ENCODE measurements at regions not wholly inside any gene's neighbourhood (a gene's known extent, or its start where the extent isn't known, plus 50 kb on each side); places are given as distances from the start of the nearest gene placed in this dataset.
"Not testable (repeated sequence)": the region's sequence is repeated elsewhere in the genome, so short reads cannot be mapped to it uniquely, and the experiment has no call there.

DNA sequence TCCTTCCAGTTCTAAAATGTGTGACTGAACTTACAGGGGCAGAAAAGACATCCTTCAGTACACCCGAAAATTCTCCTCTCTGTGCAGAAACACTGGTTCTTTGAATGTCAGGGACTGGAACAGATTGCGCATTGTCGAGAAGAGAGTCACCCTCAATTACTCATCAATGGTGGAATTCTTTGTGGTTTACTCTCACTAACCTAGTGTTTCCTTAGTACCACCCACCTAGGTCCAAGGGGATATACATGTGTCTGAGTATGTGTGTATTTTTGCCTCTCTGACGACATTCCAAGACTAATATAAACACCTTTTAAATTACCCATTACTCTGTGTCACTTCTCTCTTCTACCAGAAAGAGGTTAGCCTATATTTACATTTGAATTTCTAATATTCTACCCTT lies 660.8 kb downstream of the TLE1 start:
- Histone ChIP-seq H3K4me3 (ENCODE audit: low read length in 2 of 2) (no peak overlapping the region), H2AK5ac (ENCODE audit: low read depth, low read length) (no peak overlapping the region), H3K18ac (ENCODE audit: low read length) (no peak overlapping the region), H3K4ac (ENCODE audit: low read length) (no peak overlapping the region), H3K27ac (replicated peaks; ENCODE audit: low read length) (no peak overlapping the region), H2BK120ac (ENCODE audit: low read depth, low read length) (no peak overlapping the region), H2AFZ (ENCODE audit: low read length) (no peak overlapping the region), H3K23ac (ENCODE audit: low read depth, low read length, poor library complexity) (no peak overlapping the region), H2BK15ac (ENCODE audit: low read length) (no peak overlapping the region), H3K9me3 (replicated peaks in 1 of 2; ENCODE audit: control insufficient read depth in 2 of 2, insufficient read depth in 1 of 2, low read depth in 1 of 2, low read length in 2 of 2) (no peaks in the 10 kb centered on the region), H3K14ac (ENCODE audit: low read length) (no peak overlapping the region), H3K4me2 (ENCODE audit: insufficient read depth, low read length, poor library complexity, severe bottlenecking) (no peak overlapping the region), H3K27me3 (ENCODE audit: control insufficient read depth in 3 of 3, insufficient read depth in 3 of 3, low read depth in 1 of 3, low read length in 3 of 3) (no peaks in the 10 kb centered on the region), H3K9ac (ENCODE audit: low read depth, low read length, poor library complexity) (no peak overlapping the region), H2BK5ac (ENCODE audit: low read length) (no peak overlapping the region), H2BK12ac (ENCODE audit: low read length) (no peak overlapping the region), H3K36me3 (replicated peaks in 1 of 2; ENCODE audit: control insufficient read depth in 2 of 2, insufficient read depth in 2 of 2, low read length in 2 of 2) (no peaks in the 10 kb centered on the region), H3K79me1 (ENCODE audit: low read depth, low read length) (no peaks in the 10 kb centered on the region), H3K4me1 (ENCODE audit: control insufficient read depth in 2 of 2, insufficient read depth in 1 of 2, low read depth in 1 of 2, low read length in 2 of 2) (no peaks in the 10 kb centered on the region), H4K91ac (ENCODE audit: low read depth, low read length, poor library complexity) (no peak overlapping the region), H4K8ac (ENCODE audit: low read depth, low read length) (no peak overlapping the region)
- WGBS, 2 donors (ENCODE audit: extremely low coverage in 2 of 2, insufficient read length in 2 of 2, insufficient replicate concordance in 1 of 2), result no CpG with 5 or more reads among the region's 4 CpGs
- no peak for DNase-seq (ENCODE audit: low spot score)

GRCh38 chr9:81022177-81022576 lies 667.2 kb downstream of the TLE1 start:
- WGBS, 2 donors (ENCODE audit: extremely low coverage in 2 of 2, insufficient read length in 2 of 2, insufficient replicate concordance in 1 of 2), result no CpG with 5 or more reads among the region's 3 CpGs
- Histone ChIP-seq H2BK15ac (ENCODE audit: low read length) (no peak overlapping the region), H2BK120ac (ENCODE audit: low read depth, low read length) (no peak overlapping the region), H3K4me1 (ENCODE audit: control insufficient read depth in 2 of 2, insufficient read depth in 1 of 2, low read depth in 1 of 2, low read length in 2 of 2) (peaks cover 0 to 2% of the 10 kb centered on the region in 2 donors), H2AFZ (ENCODE audit: low read length) (no peak overlapping the region), H3K4me2 (ENCODE audit: insufficient read depth, low read length, poor library complexity, severe bottlenecking) (no peak overlapping the region), H3K9ac (ENCODE audit: low read depth, low read length, poor library complexity) (no peak overlapping the region), H3K18ac (ENCODE audit: low read length) (no peak overlapping the region), H3K79me1 (ENCODE audit: low read depth, low read length) (no peaks in the 10 kb centered on the region), H3K23ac (ENCODE audit: low read depth, low read length, poor library complexity) (no peak overlapping the region), H3K27me3 (ENCODE audit: control insufficient read depth in 3 of 3, insufficient read depth in 3 of 3, low read depth in 1 of 3, low read length in 3 of 3) (no peaks in the 10 kb centered on the region), H4K8ac (ENCODE audit: low read depth, low read length) (no peak overlapping the region), H3K9me3 (replicated peaks in 1 of 2; ENCODE audit: control insufficient read depth in 2 of 2, insufficient read depth in 1 of 2, low read depth in 1 of 2, low read length in 2 of 2) (no peaks in the 10 kb centered on the region), H3K27ac (replicated peaks; ENCODE audit: low read length) (no peak overlapping the region), H3K36me3 (replicated peaks in 1 of 2; ENCODE audit: control insufficient read depth in 2 of 2, insufficient read depth in 2 of 2, low read length in 2 of 2) (no peaks in the 10 kb centered on the region), H3K4ac (ENCODE audit: low read length) (no peak overlapping the region), H2BK5ac (ENCODE audit: low read length) (no peak overlapping the region), H3K14ac (ENCODE audit: low read length) (no peak overlapping the region), H2AK5ac (ENCODE audit: low read depth, low read length) (no peak overlapping the region), H4K91ac (ENCODE audit: low read depth, low read length, poor library complexity) (no peak overlapping the region), H3K4me3 (ENCODE audit: low read length in 2 of 2) (no peak overlapping the region), H2BK12ac (ENCODE audit: low read length) (no peak overlapping the region)
- no peak for DNase-seq (ENCODE audit: low spot score)

DNA sequence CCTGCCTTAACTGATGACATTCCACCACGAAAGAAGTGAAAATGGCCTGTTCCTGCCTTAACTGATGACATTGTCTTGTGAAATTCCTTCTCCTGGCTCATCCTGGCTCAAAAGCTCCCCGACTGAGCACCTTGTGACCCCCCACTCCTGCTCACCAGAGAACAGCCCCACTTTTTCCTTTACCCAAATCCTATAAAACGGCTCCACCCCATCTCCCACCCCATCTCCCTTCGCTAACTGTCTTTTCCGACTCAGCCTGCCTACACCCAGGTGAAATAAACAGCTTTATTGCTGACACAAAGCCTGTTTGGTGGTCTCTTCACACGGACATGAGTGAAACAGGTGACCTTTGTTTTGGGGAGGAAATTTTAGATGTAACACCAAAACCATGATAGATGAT lies 674.4 kb downstream of the TLE1 start:
- not testable (repeated sequence) for H2BK15ac ChIP-seq (ENCODE audit: low read length); H4K91ac ChIP-seq (ENCODE audit: low read depth, low read length, poor library complexity); H3K9ac ChIP-seq (ENCODE audit: low read depth, low read length, poor library complexity); H3K18ac ChIP-seq (ENCODE audit: low read length); H4K8ac ChIP-seq (ENCODE audit: low read depth, low read length); H3K4ac ChIP-seq (ENCODE audit: low read length); H3K4me3 ChIP-seq (ENCODE audit: low read length in 2 of 2); H2AFZ ChIP-seq (ENCODE audit: low read length); H2BK120ac ChIP-seq (ENCODE audit: low read depth, low read length); H2AK5ac ChIP-seq (ENCODE audit: low read depth, low read length); H3K4me1 ChIP-seq (ENCODE audit: control insufficient read depth in 2 of 2, insufficient read depth in 1 of 2, low read depth in 1 of 2, low read length in 2 of 2); DNase-seq (ENCODE audit: low spot score); H3K36me3 ChIP-seq (replicated peaks in 1 of 2; ENCODE audit: control insufficient read depth in 2 of 2, insufficient read depth in 2 of 2, low read length in 2 of 2); H2BK5ac ChIP-seq (ENCODE audit: low read length); H3K14ac ChIP-seq (ENCODE audit: low read length); H3K27ac ChIP-seq (replicated peaks; ENCODE audit: low read length); H3K27me3 ChIP-seq (ENCODE audit: control insufficient read depth in 3 of 3, insufficient read depth in 3 of 3, low read depth in 1 of 3, low read length in 3 of 3); H3K9me3 ChIP-seq (replicated peaks in 1 of 2; ENCODE audit: control insufficient read depth in 2 of 2, insufficient read depth in 1 of 2, low read depth in 1 of 2, low read length in 2 of 2); H2BK12ac ChIP-seq (ENCODE audit: low read length); H3K4me2 ChIP-seq (ENCODE audit: insufficient read depth, low read length, poor library complexity, severe bottlenecking); H3K23ac ChIP-seq (ENCODE audit: low read depth, low read length, poor library complexity); H3K79me1 ChIP-seq (ENCODE audit: low read depth, low read length)
- 67% methylated on average over 3 of the region's 6 CpGs; no CpG with 5 or more reads in 1 of the 2 donors for WGBS, 2 donors (ENCODE audit: extremely low coverage in 2 of 2, insufficient read length in 2 of 2, insufficient replicate concordance in 1 of 2)

GRCh38 chr9:81013191-81013590 lies 676.2 kb downstream of the TLE1 start:
- not testable (repeated sequence) for H3K27me3 ChIP-seq (ENCODE audit: control insufficient read depth in 3 of 3, insufficient read depth in 3 of 3, low read depth in 1 of 3, low read length in 3 of 3); H3K4me1 ChIP-seq (ENCODE audit: control insufficient read depth in 2 of 2, insufficient read depth in 1 of 2, low read depth in 1 of 2, low read length in 2 of 2); H2BK12ac ChIP-seq (ENCODE audit: low read length); H3K4ac ChIP-seq (ENCODE audit: low read length); H3K9me3 ChIP-seq (replicated peaks in 1 of 2; ENCODE audit: control insufficient read depth in 2 of 2, insufficient read depth in 1 of 2, low read depth in 1 of 2, low read length in 2 of 2); H2BK15ac ChIP-seq (ENCODE audit: low read length); H3K4me2 ChIP-seq (ENCODE audit: insufficient read depth, low read length, poor library complexity, severe bottlenecking); DNase-seq (ENCODE audit: low spot score); H2AFZ ChIP-seq (ENCODE audit: low read length); H3K27ac ChIP-seq (replicated peaks; ENCODE audit: low read length); H4K8ac ChIP-seq (ENCODE audit: low read depth, low read length); H2BK120ac ChIP-seq (ENCODE audit: low read depth, low read length); H3K79me1 ChIP-seq (ENCODE audit: low read depth, low read length); H4K91ac ChIP-seq (ENCODE audit: low read depth, low read length, poor library complexity); H3K14ac ChIP-seq (ENCODE audit: low read length); H2AK5ac ChIP-seq (ENCODE audit: low read depth, low read length); H3K18ac ChIP-seq (ENCODE audit: low read length); H3K36me3 ChIP-seq (replicated peaks in 1 of 2; ENCODE audit: control insufficient read depth in 2 of 2, insufficient read depth in 2 of 2, low read length in 2 of 2); H3K9ac ChIP-seq (ENCODE audit: low read depth, low read length, poor library complexity); H3K4me3 ChIP-seq (ENCODE audit: low read length in 2 of 2); H2BK5ac ChIP-seq (ENCODE audit: low read length); H3K23ac ChIP-seq (ENCODE audit: low read depth, low read length, poor library complexity)
- WGBS, 2 donors (ENCODE audit: extremely low coverage in 2 of 2, insufficient read length in 2 of 2, insufficient replicate concordance in 1 of 2), result no CpG with 5 or more reads among the region's 3 CpGs
